Mesendoderm (in vitro differentiated cells): ENCODE measurements at regions not wholly inside any gene's neighbourhood (a gene's known extent, or its start where the extent isn't known, plus 50 kb on each side); places are given as distances from the start of the nearest gene placed in this dataset.
A peak's percentile ranks its signal among the peaks of the same experiment; 100 is the strongest.

ENCODE experiments used
- DNase-seq: peaks from one replicate; pipeline ENCODE4 v3.0.0; 2013
- H2AK5ac ChIP-seq: 2 replicates; pipeline ENCODE4 v1.6.1; 2013; ENCODE audit warnings: low read length, inconsistent platforms
- H2BK120ac ChIP-seq: 2 replicates; pipeline ENCODE4 v1.6.1; 2013; ENCODE audit warnings: low read depth, mild to moderate bottlenecking, low read length, moderate library complexity, mixed read lengths
- H2BK15ac ChIP-seq: replicated peaks from 2 replicates; pipeline ENCODE4 v1.6.1; 2013; ENCODE audit warnings: low read depth, mild to moderate bottlenecking, moderate library complexity
- H2BK5ac ChIP-seq: 2 replicates; pipeline ENCODE4 v1.6.1; 2013; ENCODE audit warnings: low read length, inconsistent platforms
- H3K18ac ChIP-seq: 2 replicates; pipeline ENCODE4 v1.6.1; 2013; ENCODE audit warnings: mild to moderate bottlenecking, low read length, mixed read lengths
- H3K23ac ChIP-seq: one replicate; pipeline ENCODE4 v1.6.1; 2013; ENCODE audit warnings: low read length
- H3K27ac ChIP-seq: 2 replicates; pipeline ENCODE4 v1.5.1; 2013; ENCODE audit warnings: low read depth, mild to moderate bottlenecking, inconsistent platforms, low read length, moderate library complexity
- H3K27me3 ChIP-seq: 2 replicates; pipeline ENCODE4 v1.6.1; 2013; ENCODE audit warnings: low read length, control low read depth, mild to moderate bottlenecking, inconsistent platforms; ENCODE audit not compliant: insufficient read depth, poor library complexity
- H3K36me3 ChIP-seq: 2 replicates; pipeline ENCODE4 v1.6.1; 2013; ENCODE audit warnings: low read length, inconsistent platforms; ENCODE audit not compliant: control insufficient read depth, insufficient read depth
- H3K4ac ChIP-seq: one replicate; pipeline ENCODE4 v1.6.1; 2013; ENCODE audit warnings: low read depth, mild to moderate bottlenecking, low read length, moderate library complexity
- H3K4me1 ChIP-seq: 2 replicates; pipeline ENCODE4 v1.6.1; 2013; ENCODE audit warnings: low read depth, low read length, inconsistent platforms; ENCODE audit not compliant: control insufficient read depth
- H3K4me2 ChIP-seq: 2 replicates; pipeline ENCODE4 v1.6.1; 2013; ENCODE audit warnings: low read length
- H3K4me3 ChIP-seq: 2 replicates; pipeline ENCODE4 v1.5.1; 2013; ENCODE audit warnings: mild to moderate bottlenecking, low read length
- H3K56ac ChIP-seq: one replicate; pipeline ENCODE4 v1.6.1; 2013; ENCODE audit warnings: low read length
- H3K79me1 ChIP-seq: 2 replicates; pipeline ENCODE4 v1.6.1; 2013; ENCODE audit warnings: low read length, inconsistent platforms
- H3K79me2 ChIP-seq: 2 replicates; pipeline ENCODE4 v1.6.1; 2013; ENCODE audit warnings: mild to moderate bottlenecking, low read length; ENCODE audit not compliant: control insufficient read depth, insufficient read depth
- H3K9ac ChIP-seq: 2 replicates; pipeline ENCODE4 v1.6.1; 2013; ENCODE audit warnings: low read length, inconsistent platforms
- H4K5ac ChIP-seq: one replicate; pipeline ENCODE4 v1.6.1; 2013; ENCODE audit warnings: low read length
- H4K8ac ChIP-seq: one replicate; pipeline ENCODE4 v1.6.1; 2013; ENCODE audit warnings: low read depth, mild to moderate bottlenecking, control low read depth, low read length, moderate library complexity
- WGBS: extraction: QIAGEN DNeasy Blood & Tissue Kit; methylation state at CpG from one replicate; pipeline ENCODE4 v1.1.7; 2013; ENCODE audit warnings: low lambda C conversion rate, missing lambda C conversion rate; ENCODE audit not compliant: insufficient coverage; ENCODE audit errors: extremely low coverage; 5-methylcytosine and 5-hydroxymethylcytosine counted together

DNA sequence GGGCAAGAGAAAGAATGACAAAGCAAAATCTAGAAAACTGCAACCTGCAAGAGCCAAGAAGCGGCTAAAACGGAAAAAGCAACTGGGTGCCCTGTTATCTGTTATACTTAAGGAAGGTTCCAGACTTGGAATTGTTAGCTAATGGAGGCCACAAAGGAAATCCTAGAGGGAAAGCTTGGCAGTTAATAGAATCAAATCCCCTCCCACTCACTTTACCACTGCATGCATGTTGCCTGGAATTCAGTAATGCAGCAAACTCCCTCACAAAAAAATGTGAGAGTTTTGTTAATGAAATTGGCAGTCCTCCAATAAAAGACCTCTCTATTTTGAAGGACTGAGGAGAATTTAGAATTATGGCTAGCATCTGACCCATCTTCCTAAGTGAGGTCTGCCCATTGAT, 164.2 kb upstream of the SOX5 start:
- DNase-seq, result peak; percentile 40
- WGBS, result no CpG with 5 or more reads among the region's 2 CpGs
- no peak overlapping the region for H3K4ac ChIP-seq

DNA sequence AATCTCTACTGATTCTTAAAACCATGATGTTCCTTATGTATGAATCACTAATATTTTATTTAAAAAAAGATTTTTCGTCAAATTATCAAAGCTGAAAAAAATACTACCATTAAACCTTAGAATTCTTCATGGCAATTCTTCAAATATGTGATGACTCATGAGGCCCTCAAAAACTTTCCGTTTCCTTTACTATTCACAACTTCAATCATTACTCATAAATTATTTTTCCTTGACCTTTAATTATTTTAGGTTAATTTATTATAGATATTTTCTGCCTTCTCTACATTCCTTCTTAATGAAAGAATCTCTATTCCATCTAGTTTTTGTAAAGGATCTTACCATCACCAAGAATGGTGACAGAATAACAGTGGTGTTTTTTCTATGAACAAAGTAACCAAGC, 162.1 kb upstream of the SOX5 start:
- H2BK15ac ChIP-seq, result no peak overlapping the region
- no peak overlapping the region for H3K4me3 ChIP-seq
- H3K4me1 ChIP-seq, result no peaks in the 10 kb centered on the region
- H4K5ac ChIP-seq, result no peak overlapping the region
- no peak overlapping the region for H3K27ac ChIP-seq
- H3K79me2 ChIP-seq, result no peaks in the 10 kb centered on the region
- no peak overlapping the region for H3K56ac ChIP-seq
- H3K4ac ChIP-seq, result no peak overlapping the region
- no peak overlapping the region for H2BK5ac ChIP-seq
- no peak overlapping the region for H3K9ac ChIP-seq
- H3K27me3 ChIP-seq, result no peaks in the 10 kb centered on the region
- H3K23ac ChIP-seq, result no peak overlapping the region
- WGBS, result 100% methylated on average over 1 of the region's 2 CpGs
- no peak overlapping the region for H3K4me2 ChIP-seq
- no peak overlapping the region for H4K8ac ChIP-seq
- no peak for DNase-seq
- H2BK120ac ChIP-seq, result no peak overlapping the region
- H3K18ac ChIP-seq, result no peak overlapping the region
- H3K79me1 ChIP-seq, result no peaks in the 10 kb centered on the region
- H2AK5ac ChIP-seq, result no peak overlapping the region
- no peaks in the 10 kb centered on the region for H3K36me3 ChIP-seq

More for the DNA sequence above, 164.2 kb upstream of the SOX5 start:
- H3K56ac ChIP-seq, result no peak overlapping the region
- H3K18ac ChIP-seq, result no peak overlapping the region
- H2AK5ac ChIP-seq, result no peak overlapping the region
- H3K36me3 ChIP-seq, result no peaks in the 10 kb centered on the region
- H2BK5ac ChIP-seq, result no peak overlapping the region
- H3K79me1 ChIP-seq, result no peaks in the 10 kb centered on the region
- H3K23ac ChIP-seq, result no peak overlapping the region
- H3K27ac ChIP-seq, result no peak overlapping the region
- H3K4me3 ChIP-seq, result no peak overlapping the region
- no peaks in the 10 kb centered on the region for H3K4me1 ChIP-seq
- no peak overlapping the region for H2BK15ac ChIP-seq
- no peak overlapping the region for H3K4me2 ChIP-seq
- no peak overlapping the region for H4K5ac ChIP-seq
- H4K8ac ChIP-seq, result no peak overlapping the region
- no peak overlapping the region for H2BK120ac ChIP-seq
- no peaks in the 10 kb centered on the region for H3K79me2 ChIP-seq
- H3K9ac ChIP-seq, result no peak overlapping the region
- H3K27me3 ChIP-seq, result no peaks in the 10 kb centered on the region

DNA sequence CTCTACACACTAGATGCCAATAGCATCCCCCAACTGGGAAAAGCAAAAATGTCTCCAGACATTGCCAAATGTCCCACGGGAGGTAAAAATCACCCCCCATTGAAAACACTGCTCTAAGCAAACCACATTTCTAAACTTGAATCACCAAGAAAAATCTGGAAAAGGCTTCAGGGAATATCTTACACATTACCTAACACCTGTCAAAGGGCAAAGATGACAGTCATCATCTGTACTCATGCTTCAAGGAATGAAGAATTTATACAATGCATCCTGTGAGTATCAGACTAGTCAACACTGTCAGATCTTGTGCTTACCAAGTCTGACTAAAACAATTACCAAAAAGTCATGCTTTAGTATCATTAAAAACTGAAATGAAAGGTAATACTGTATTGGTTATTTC, 161.6 kb upstream of the SOX5 start:
- Histone ChIP-seq H3K4me2 (no peak overlapping the region), H2BK5ac (no peak overlapping the region), H2BK15ac (no peak overlapping the region), H3K56ac (no peak overlapping the region), H3K79me1 (no peaks in the 10 kb centered on the region), H4K5ac (no peak overlapping the region), H3K9ac (no peak overlapping the region), H2AK5ac (no peak overlapping the region), H3K27ac (no peak overlapping the region), H4K8ac (no peak overlapping the region), H3K79me2 (no peaks in the 10 kb centered on the region), H3K23ac (no peak overlapping the region), H2BK120ac (no peak overlapping the region), H3K4me1 (no peaks in the 10 kb centered on the region), H3K4ac (no peak overlapping the region), H3K27me3 (no peaks in the 10 kb centered on the region), H3K18ac (peak overlapping the region; percentile 22), H3K4me3 (no peak overlapping the region), H3K36me3 (no peaks in the 10 kb centered on the region)
- no peak for DNase-seq
- WGBS, result no CpG with 5 or more reads among the region's 1 CpG

DNA sequence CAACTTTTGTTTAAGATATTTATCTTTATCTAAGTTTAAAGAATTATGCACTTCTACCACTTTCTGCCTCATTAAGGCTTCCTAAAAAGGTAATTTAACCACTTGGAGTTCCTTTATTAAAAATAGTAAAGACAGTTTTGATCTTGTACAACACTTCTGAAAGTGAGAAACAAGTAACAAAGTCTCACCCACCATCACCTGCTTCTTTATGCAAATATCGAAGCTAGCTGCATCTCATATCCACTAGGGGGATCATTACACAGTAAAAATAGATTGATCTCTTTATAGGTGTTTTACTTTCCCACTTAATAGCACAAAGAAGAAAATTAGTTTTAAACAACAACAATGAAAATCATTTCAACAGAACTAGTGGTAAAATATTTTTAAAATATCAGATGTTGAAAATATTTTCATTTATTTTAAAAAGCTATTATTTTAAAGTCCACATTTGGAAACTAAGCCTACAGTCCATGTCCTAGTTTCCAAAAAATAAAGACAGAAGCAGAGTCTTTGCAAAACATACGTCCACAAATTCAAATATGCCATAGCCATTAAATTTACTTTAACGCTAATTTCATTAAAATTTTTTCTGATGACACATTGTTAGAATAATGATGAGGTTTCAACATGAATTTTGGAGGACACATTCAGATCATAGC, 160.0 kb upstream of the SOX5 start:
- no peaks in the 10 kb centered on the region for H3K36me3 ChIP-seq
- no peak overlapping the region for H3K27ac ChIP-seq
- no peak overlapping the region for H2AK5ac ChIP-seq
- no peaks in the 10 kb centered on the region for H3K4me1 ChIP-seq
- no peaks in the 10 kb centered on the region for H3K27me3 ChIP-seq
- no peak overlapping the region for H4K5ac ChIP-seq
- 100% methylated on average over 2 of the region's 3 CpGs for WGBS
- H3K56ac ChIP-seq, result no peak overlapping the region
- no peaks in the 10 kb centered on the region for H3K79me2 ChIP-seq
- no peaks in the 10 kb centered on the region for H3K79me1 ChIP-seq
- H3K18ac ChIP-seq, result no peak overlapping the region
- peak; percentile 21 for DNase-seq
- no peak overlapping the region for H3K23ac ChIP-seq
- no peak overlapping the region for H2BK5ac ChIP-seq
- no peak overlapping the region for H3K4ac ChIP-seq
- H3K9ac ChIP-seq, result no peak overlapping the region
- no peak overlapping the region for H2BK15ac ChIP-seq
- H4K8ac ChIP-seq, result no peak overlapping the region
- H3K4me2 ChIP-seq, result no peak overlapping the region
- H2BK120ac ChIP-seq, result no peak overlapping the region
- no peak overlapping the region for H3K4me3 ChIP-seq

DNA sequence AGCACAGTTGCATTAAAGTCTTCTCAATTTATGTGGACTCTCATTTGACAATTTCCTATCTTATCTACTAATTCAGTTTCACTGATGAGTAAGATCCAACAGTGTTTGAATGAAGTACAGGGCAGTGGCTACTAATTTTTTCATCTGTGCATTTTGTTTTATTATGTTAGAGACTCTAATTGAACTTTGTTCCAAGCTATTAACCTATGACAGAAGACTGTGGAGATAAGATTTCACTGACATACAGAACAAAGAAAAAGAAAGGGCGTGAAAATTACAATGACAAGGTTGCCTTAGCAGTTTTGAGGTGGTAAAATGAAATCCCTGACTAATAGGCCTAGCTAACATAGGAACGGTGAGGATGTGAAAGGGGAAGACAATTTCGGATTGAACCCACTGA, 153.2 kb upstream of the SOX5 start:
- Histone ChIP-seq H3K79me1 (no peaks in the 10 kb centered on the region), H3K27me3 (no peaks in the 10 kb centered on the region)

DNA sequence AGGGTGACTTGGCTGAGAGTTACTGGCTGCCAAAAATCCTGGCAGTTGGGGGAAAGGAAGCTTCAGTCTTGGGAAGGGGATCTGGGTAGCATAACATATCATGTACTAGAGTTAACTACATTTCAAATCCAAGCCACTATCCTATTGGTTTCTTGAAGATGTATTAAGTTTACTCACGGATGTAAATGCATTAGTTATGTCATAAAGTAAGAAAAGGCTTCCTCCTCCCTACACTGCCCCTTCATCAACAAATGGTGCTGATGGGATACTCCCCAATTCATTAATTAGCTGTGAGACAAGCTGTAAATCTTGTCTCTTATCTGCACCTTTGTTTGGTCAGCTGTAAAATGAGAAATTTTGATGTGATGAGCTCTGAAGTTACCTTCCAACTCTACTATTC, 150.1 kb upstream of the SOX5 start:
- WGBS, result no CpG with 5 or more reads among the region's 1 CpG
- Histone ChIP-seq H3K4ac (no peak overlapping the region), H3K4me3 (no peak overlapping the region), H2AK5ac (no peak overlapping the region), H2BK15ac (no peak overlapping the region), H3K36me3 (no peaks in the 10 kb centered on the region), H3K9ac (no peak overlapping the region), H3K27ac (no peak overlapping the region), H3K4me2 (no peak overlapping the region), H3K79me2 (no peaks in the 10 kb centered on the region), H3K27me3 (no peaks in the 10 kb centered on the region), H3K18ac (no peak overlapping the region), H3K56ac (no peak overlapping the region), H4K5ac (no peak overlapping the region), H3K79me1 (no peaks in the 10 kb centered on the region), H4K8ac (no peak overlapping the region), H2BK5ac (no peak overlapping the region), H3K23ac (no peak overlapping the region), H3K4me1 (peaks cover 2% of the 10 kb centered on the region), H2BK120ac (no peak overlapping the region)
- DNase-seq, result peak; percentile 34

More for the DNA sequence above, 153.2 kb upstream of the SOX5 start:
- H4K5ac ChIP-seq, result no peak overlapping the region
- no peak overlapping the region for H2AK5ac ChIP-seq
- H3K4me1 ChIP-seq, result peaks cover 2% of the 10 kb centered on the region
- no peak overlapping the region for H3K56ac ChIP-seq
- no peak overlapping the region for H3K23ac ChIP-seq
- H3K79me2 ChIP-seq, result no peaks in the 10 kb centered on the region
- no peak overlapping the region for H4K8ac ChIP-seq
- H2BK5ac ChIP-seq, result no peak overlapping the region
- no peak overlapping the region for H3K18ac ChIP-seq
- H3K27ac ChIP-seq, result no peak overlapping the region
- H3K4me2 ChIP-seq, result no peak overlapping the region
- H2BK15ac ChIP-seq, result no peak overlapping the region
- whole genome bisulfite sequencing, result no CpG with 5 or more reads among the region's 3 CpGs
- H3K4ac ChIP-seq, result no peak overlapping the region
- no peak overlapping the region for H2BK120ac ChIP-seq
- no peak for DNase-seq
- no peak overlapping the region for H3K4me3 ChIP-seq
- no peak overlapping the region for H3K9ac ChIP-seq
- H3K36me3 ChIP-seq, result no peaks in the 10 kb centered on the region
